DOHH2 (cell line): ENCODE measurements at regions not wholly inside any gene's neighbourhood (a gene's known extent, or its start where the extent isn't known, plus 50 kb on each side); places are given as distances from the start of the nearest gene placed in this dataset.

Source experiments
- CTCF ChIP-seq: fragments of 200-600 bp; sonication (generic); IDR thresholded peaks from one replicate; pipeline ENCODE4 v1.5.1; 2014; ENCODE audit warnings: antibody characterized with exemption, mild to moderate bottlenecking, low read depth, low read length; ENCODE audit not compliant: poor library complexity, severe bottlenecking
- EZH2phosphoT487 ChIP-seq: fragments of 200-600 bp; sonication (generic); IDR thresholded peaks from 2 replicates; pipeline ENCODE4 v1.6.1; 2017; ENCODE audit warnings: borderline replicate concordance, mild to moderate bottlenecking, antibody characterized with exemption, low read length, moderate library complexity, mixed read lengths

DNA sequence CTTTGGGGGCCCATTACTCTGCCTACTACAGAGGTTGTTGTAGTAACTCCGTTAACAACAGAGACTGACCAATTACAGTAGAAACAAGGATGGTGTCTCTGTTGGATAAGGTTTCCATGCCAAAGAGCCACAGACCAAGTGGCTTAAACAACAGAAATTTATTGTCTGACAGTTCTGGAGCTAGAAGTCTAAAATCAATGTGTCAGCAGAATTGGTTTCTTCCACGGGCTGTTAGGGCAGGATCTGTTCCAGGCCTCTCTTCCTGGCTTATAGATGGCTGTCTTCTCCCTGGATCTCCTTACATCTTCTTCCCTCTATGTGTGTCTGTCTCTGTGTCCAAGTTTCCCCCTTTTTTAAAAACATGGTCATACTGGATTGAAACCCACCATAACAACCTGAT lies 135.3 kb downstream of the AKAIN1 start:
- TF ChIP-seq CTCF: no peak
- TF ChIP-seq EZH2phosphoT487: no peak
